CD4-positive, alpha-beta T cell treated with Interleukin-21 for 1 hour (primary cell): ENCODE measurements at regions not wholly inside any gene's neighbourhood (a gene's known extent, or its start where the extent isn't known, plus 50 kb on each side); places are given as distances from the start of the nearest gene placed in this dataset.
"Not testable (repeated sequence)": the region's sequence is repeated elsewhere in the genome, so short reads cannot be mapped to it uniquely, and the experiment has no call there.

Experiments
- DNase-seq: peaks from one replicate; pipeline ENCODE4 v3.0.0-alpha.2; 2020

DNA sequence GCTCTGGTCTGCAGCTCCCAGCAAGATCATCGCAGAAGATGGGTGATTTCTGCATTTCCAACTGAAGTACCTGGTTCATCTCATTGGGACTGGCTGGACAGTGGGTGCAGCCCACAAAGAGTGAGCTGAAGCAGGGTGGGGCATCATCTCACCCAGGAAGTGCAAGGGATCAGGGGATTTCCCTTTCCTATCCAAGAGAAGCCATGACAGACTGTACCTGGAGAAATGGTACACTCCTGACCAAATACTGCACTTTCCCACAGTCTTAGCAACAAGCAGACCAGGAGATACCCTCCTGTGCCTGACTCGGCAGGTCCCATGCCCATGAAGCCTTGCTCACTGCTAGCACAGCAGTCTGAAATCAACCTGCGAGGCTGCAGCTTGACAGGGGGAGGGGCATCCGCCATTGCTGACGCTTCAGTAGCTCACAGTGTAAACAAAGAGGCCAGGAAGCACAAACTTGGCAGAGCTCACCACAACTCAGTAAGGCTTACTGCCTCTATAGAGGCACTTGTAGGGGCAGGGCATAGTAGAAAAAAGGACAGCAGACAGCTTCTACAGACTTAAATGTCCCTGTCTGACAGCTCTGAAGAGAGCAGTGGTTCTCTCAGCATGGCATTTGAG is 60.5 kb downstream of the AREG start:
- DNase-seq = not testable (repeated sequence)

DNA sequence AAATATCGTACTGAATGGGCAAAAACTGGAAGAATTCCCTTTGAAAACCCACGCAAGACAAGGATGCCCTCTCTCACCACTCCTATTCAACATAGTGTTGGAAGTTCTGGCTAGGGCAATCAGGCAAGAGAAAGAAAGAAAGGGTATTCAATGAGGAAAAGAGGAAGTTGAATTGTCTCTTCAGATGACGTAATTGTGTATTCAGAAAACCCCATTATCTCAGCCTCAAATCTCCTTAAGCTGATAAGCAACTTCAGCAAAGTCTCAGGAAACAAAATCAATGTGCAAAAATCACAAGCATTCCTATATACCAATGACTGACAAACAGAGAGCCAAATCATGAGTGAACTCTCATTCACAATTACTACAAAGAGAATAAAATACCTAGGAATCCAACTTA is 64.4 kb downstream of the AREG start:
- DNase-seq = not testable (repeated sequence)

DNA sequence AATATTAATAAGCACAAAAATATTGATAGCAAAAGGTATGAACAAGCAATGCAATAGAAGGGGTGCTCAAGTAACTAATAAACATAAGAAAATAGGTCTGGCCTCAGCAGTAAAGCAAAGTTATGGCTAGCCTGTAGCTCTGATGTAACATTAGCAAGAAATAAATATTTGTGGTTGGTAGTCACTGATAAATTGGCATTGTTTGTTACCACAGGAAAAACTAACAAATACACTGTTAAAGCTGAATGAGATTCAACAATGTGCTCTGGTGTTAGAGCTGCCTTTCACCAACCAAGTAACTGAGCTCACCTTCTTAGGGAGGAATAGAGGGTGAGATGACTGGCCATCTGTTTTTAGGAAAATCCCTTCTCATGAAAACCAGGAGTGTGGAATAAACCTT is 71.4 kb downstream of the AREG start:
- DNase-seq = no peak

DNA sequence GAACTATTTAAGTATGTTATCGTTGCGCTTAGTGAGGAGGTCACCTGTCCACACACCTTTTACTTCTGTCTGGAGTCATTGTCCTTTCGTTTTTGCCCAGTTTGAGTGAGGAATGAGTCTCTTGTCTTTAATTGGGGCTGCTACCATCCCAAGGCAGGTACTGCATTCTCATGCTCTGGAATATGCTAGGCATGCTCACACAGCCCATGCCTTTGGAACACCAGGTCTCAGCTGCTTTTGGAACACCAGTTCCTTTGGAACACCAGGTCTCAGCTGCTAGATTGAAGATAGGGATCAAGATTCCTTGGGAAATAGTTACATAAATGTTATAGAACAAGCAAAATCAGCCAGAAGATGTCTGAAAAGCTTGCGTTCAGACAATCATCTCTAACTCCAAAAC is 73.1 kb downstream of the AREG start:
- DNase-seq = no peak

DNA sequence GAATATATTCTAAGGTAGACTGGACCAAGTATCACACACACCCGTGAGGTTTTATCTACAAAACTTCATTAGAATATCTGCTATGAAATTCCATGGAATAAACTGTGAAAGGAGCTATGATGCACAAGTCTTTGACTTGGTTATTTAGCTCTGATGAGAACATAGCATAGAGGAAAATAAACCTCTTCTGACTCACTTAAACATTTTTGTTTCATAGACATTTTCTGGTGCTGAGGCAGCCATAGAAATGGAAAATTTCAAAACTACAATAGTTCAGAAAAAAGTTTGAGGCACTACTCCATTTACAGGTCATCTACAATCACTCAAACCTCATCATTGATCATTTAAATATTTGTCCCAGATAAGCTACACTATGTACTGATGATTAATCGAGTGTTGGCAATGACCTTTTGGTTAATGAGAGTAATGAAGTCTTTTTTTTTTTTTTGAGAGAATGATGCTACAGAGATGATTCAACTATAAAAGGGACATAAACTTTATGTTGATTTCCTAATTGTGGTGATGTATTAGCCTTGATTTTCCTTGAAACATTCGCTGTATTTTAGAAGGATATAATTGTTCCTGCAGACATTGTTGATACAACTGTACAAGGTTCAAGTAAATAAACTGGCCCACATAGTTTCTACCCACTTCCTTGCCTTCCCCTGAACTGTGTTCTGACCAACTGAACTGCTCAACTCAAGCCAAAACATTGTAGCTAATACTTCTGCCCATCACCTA is 77.5 kb downstream of the AREG start:
- DNase-seq = no peak

DNA sequence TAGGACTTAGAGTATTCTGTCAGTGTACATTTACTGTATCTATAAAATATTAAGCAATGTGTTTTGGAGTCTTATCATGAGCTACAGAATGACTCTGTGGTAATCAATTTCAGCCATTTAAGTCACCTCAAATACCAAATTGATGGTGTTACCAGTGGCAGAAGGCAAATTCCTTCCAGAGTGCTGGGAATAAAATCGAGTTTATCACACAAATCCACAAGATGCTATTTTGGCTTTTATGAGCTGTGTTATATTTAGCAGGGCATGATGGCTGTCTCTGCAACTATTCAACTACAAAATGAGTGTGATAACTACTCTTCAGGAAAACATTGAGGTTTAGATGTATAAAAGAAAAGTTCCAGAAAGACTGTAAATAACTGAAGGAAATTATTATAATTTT is 78.2 kb downstream of the AREG start:
- no peak for DNase-seq

DNA sequence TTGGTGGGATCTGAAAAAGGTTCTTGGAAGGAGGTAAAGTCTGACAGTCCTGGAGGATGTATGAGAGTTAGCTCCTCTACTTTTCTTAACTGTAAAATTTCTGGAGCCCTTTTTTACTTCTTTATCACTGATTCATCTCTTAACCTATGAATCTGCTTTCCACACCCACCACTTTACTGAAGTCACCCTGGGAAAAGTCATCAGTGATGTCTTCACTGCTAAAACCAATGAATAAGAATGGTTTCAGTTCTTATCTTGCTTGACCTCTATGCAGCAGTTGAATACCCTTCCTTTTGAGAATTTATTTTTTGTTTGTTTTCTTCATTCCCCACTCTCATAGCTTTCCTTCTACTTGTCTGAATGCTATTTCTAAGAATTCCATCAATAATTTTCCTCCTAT is 80.0 kb downstream of the AREG start:
- DNase-seq = no peak

DNA sequence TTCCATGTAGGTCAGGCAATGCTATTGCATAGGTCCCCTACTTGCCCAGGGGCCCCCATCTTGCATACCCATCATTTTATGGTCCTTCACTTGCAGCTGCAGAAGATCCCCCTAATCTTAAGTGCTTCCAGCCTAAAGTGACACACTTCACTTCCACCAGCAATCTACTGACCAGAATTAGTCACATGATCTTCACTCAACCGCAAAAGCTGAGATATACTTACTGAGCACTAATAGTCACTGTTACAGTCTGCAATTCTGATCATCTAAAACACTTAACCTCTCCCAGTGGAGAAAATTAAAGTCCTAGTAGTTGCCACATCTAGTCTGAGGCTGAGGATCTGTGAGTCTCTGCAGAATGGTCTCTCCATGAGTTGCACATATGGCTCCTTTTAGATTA is 82.1 kb downstream of the AREG start:
- no peak for DNase-seq

DNA sequence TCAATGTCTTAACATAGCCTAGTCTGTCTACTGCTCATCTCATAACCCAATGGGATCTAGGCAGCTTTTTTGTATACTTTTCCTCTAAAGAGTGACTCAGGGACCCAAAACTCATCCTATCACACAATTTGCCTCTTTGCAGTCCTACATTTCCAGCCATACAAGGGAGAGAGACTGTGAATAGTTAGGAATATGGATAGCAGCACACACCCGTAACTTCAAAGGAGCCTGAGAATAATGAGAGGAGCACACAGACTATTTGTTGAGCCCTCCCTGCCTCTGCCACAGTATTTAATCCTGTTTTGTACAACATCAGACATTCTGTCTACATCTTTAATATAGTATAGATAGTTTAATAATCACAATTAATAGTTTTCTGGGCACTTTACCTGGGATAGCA is 83.2 kb downstream of the AREG start:
- DNase-seq = no peak

DNA sequence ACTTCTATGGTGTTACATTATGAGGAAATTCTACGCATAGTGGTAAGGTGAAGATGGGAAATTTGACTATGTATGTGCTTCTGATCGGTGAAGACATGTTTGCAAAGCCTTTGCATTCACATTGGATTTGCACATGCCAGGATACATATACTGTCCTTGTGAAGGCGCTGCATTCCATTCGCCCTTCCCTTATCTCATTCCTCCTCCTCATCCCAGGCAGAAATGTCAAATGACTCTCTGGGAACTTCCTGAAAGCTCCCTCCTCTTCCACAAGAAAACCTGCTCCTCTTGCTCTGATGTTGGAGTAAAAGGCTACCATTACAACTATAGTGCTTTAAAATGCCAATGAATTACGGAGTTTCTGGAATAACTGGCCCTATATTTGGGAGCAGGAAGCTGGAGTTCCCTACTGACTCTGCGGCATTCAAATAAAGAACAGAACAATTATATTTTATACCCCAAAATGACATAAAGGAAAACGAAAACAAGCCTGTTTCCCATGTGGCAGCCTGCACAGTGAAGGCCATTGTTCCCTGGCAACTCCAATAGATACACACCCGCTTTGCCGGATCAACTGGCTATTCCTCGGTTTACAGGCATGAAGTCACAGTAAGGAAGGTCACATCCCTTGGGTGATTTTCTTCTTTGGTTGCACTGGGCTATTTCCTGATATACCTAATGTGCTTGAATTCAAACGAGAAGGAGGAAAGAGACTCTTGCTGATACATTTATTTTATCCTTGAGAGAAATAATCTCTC is 84.5 kb downstream of the AREG start:
- DNase-seq = no peak

DNA sequence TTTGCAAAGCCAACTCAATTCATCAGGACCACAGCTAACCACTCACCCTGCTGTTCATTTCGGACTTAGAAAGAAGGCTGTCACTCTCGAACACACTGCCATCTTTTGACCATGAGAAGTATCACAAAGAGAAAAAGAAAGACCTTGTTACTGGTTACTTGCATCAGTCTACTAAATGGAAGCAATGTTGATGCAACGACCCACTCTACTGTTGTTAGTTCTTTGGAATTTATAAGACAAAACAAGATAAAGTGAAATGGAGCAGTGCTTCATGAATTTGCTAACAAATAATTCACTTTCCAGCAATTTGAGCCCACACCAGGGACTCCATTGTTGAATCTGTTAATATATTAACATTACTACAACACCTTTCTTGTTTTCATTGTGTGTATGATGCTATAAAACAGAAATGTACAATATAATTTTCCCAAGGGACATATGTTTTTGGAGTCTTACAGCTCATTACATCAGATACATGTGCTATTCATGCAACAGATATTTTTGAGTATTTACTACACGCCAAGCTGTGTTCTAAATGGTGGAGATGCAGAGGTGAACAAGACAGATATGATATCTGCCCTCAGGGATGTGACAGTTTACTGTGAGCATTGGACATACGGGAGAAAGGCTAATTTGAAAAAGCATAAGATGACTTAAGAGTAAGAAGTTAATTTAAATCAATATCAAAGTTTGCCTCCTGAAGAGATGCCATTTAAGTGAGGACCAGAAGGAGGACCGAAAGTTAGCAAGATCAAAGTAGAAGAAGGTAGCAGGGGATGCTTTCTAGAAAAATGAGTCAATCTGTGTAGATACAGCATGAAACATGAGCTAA is 87.2 kb downstream of the AREG start:
- DNase-seq = peak; percentile 36

DNA sequence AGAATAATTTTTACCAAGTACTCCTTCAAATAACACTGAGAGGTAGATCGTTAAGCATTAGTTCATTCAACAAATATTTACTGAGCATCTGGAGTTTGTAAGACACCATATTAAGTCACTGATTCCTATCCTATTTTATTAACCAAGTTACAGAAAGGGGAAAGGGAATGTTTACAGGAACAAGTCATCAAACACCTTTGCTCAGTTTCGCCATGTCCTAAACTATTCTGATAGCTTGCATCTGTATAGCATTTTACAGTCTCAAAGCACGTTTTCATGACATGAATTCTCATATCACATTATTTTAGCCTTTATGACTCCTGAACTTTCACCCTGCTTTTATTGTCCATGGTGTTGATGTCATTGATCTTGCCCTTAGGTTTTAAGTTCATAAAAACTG is 89.2 kb downstream of the AREG start:
- DNase-seq = no peak

DNA sequence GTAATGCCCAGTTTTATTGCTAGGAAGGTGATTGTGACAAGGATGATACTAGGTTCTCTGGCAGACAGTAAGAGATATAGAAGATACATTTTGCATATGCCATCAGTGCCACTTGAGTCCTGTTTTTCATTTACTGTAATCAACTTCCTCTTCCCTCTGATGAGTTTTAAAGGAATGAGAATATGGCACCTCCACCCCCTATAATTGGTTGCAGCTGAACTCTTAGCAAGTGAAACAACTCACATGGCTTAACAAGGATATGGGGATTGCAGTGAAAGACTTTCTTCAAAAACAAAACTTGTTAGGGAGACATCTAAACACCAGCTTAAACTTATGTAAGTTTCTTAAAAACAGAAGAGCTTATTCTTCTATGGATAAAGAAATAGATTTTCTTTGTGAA is 90.0 kb downstream of the AREG start:
- no peak for DNase-seq

DNA sequence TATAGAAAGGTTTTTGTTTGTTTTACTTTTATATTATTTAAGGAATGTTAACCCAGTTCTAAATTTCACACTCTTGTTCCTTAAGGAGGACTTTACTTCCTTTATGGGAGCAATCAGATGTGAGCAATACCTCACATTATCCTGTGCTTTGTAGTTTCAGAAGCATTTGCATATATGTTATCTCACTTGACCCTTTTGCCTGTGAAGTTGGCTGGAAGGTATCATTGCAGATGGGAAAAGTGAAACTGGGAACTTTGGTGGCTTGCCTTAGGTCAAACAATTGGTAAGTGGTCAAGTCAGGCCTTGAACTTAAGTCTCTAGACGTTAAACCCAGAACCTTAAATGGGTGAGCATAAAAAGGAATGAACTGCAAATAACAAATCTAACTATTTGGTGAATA is 90.6 kb downstream of the AREG start:
- no peak for DNase-seq

DNA sequence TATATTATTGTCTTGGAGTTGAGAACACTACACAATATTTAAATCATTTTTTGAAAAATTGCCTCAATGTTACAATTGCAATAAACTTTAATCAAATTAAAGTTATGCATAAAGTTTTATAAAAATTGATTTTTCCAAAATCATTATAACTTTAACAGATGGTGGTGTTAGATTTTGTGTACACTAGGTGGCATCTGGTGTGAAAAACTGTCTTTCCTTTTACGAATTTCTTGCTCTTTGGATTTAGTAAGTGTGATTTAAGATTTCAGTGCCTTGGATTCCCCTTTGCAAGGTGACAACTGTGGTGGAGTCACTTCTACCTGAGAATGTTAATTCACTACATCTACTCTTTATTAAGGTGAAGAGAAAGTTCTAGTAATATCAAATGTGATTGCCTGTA is 91.6 kb downstream of the AREG start:
- no peak for DNase-seq

DNA sequence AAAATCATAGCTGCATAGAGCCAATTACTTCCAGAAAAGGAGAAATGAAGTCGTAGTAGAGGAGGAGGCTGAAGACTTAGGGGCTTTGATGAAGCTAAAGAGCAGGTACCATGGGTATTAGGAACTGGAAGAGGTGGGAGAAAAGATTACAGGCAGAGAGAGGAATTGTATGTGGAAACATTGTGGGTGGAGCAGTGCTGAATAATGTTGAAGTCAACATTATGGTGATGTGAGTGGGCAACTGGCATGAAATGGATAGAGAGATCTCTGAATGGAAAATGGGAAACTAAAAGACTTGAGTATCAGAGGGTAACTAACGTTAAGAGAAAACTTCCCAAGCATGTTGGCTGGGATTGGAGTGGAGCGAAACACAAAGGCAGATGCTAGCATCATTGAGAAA is 92.5 kb downstream of the AREG start:
- DNase-seq = no peak

DNA sequence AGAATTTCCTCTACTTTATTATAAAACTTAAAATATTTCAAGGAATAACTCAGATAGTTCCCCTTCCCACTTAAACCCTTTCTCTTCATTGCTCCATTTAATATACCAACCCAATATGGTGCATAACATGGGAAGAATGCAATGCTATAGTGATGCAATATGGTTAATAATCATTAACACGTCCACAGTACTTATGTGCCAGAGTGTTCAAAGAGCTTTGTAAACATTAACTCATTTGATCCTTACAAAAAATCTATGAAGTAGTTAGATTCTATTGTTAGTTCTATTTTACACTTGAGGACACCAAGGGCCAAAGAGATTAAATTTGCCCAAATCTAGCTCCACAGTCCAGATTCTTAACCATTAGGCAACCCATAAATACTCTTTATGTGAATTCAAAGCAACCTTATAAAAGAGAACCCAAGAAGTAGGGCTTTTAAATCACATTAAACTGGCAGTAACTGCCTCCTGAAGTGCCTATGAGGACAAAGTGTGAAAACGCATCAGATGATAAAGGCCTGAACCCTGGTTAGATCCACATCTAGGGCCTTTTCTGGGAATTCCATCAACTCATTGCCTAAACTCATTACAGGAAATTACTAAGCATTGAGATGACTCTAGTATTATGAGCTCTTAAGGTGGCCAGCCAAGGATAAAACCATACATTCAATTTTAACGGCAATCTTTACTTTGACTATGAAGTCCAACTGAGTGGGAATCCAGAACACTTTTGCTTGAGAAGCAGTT is 94.3 kb downstream of the AREG start:
- no peak for DNase-seq

DNA sequence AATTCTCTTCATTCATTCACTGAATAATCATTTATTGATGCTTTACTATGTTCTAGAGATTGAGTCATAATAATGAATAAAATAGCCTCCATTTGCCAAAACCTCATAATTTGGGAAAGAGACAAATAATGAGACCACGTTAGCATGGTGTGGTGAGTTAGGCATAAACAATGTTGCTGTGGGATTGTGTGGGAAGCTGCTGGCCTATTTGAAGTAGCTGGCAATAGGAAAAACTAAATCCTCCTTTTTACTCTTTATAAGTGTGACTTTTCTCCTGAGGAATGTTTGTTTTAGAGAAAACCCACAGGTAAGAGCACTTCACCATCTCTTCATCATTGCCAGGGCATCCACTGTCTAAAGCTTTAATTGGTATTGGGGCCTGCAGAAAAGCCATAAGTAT is 95.3 kb downstream of the AREG start:
- DNase-seq = no peak

DNA sequence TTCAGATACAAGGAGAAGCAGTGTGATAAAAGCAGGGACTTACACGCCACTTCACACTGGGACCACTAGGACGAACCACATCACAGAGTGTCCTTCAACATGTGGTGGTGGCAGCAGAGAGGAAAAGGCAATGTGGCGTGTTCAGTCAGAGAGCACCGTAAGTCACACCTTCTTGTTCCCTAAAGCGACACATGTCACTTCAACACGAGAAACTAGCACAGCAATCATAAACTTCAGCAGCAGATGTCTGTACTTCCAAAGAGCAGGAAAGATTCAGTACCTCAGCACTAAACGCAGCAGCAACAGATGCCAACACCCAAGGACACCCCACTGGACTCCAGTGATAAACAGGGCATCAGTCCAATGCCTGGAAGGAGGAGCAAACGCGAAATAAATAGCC is 96.7 kb downstream of the AREG start:
- no peak for DNase-seq

DNA sequence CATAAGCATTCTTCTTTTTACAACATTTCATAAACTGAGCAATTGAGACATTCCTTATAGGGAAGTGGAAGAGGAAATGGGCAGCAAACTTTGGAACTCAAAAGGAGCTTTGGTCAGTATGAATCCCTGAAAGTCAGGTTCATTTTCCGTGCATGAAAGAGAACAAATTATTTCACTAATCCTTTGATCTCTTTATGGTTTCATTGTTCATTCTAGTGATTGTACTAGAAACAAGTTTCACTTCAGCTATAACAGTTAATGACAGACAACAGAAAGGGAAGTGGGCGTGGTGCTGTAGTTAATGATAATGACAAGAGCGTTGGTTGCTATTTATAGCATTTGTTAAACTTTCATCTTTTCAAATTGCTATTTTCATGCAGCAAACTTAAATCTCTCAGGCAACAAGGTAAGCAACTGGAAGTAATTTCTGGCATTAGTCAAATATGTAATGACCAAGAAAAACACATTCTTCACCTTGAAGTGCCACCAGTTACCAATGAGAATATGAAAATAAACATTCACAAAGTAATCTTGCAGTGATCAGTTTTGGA is 98.4 kb downstream of the AREG start:
- peak; percentile 33 for DNase-seq

DNA sequence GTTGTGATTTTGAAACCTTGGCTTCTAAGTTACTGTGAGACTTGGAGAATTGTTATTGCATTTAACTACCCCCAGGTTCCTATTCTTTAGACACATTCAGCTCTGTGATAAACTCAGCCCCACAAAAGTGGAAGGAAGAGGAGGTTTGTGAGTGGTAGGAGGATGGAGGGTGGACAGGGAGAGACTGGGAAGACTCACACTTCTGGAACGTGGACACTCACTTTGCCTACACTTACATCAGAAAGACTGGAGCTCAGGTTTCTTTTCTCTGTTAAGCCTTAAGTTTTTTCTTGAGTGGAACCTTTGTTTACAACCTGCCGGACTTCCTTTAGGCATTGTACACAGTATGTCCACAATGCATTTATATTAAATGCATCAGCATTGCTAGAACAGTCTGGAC is 99.0 kb downstream of the AREG start:
- no peak for DNase-seq

DNA sequence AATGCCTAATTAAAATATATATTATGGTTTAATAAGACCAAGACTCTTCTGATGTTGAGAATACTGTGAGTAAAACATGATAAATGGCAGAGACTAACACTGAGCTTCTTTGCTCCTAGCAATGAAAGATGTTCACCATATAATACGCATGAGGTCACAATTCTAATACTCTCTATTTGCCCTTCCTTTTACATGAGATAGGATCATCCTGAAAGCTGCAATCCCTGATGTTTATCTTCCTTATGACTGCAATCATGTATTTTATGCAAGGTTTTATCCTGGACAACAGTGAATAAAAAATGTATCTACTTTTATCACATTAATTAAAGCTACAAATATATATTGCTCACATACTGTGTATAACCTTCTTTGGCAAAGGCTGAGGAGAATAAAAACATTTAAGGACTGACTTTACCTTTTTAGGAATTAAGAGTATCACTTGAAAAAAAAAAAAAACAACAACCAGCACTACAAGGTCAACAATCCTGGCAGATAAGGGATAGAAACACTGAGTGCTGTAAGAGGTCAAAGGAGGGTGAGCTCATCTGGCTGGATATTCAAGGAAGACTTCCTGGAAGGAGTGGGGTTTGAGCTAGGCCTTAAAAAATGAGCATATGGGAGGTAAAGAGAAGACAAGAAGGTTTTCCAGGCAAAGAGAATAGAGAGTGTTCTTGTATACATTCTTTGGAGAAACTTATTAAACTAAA is 99.9 kb downstream of the AREG start:
- DNase-seq = no peak
